ENCODE measurements at regions not wholly inside any gene's neighbourhood (a gene's known extent, or its start where the extent isn't known, plus 50 kb on each side); places are given as distances from the start of the nearest gene placed in this dataset.

GRCh38 chr1:47519971-47520370 lies 82.1 kb downstream of the FOXD2 start:
- TF ChIP-seq HDAC6 (IDR thresholded peaks at IDR 0.05; ENCODE audit: low read depth, low read length) (no peak), POLR2A (IDR thresholded peaks at IDR 0.05; ENCODE audit: control extremely low read depth in 1 of 2, low read depth in 2 of 2, low read length in 2 of 2) (no peak), SP1 (IDR thresholded peaks at IDR 0.05; ENCODE audit: low read depth, low read length) (no peak), ASH2L (IDR thresholded peaks at IDR 0.05; ENCODE audit: low read length) (no peak), SIN3A (conservative IDR thresholded peaks at IDR 0.05 in 1 of 2, IDR thresholded peaks at IDR 0.05 in 1 of 2; ENCODE audit: low read depth in 1 of 2, low read length in 2 of 2) (no peak), EGR1 (IDR thresholded peaks at IDR 0.05; ENCODE audit: borderline replicate concordance, low read depth, low read length) (no peak), RBBP5 (IDR thresholded peaks at IDR 0.05; ENCODE audit: borderline replicate concordance, low read depth, low read length) (no peak), TCF12 (IDR thresholded peaks at IDR 0.05; ENCODE audit: low read depth, low read length) (no peak)
- TF ChIP-seq, protein P1, sequence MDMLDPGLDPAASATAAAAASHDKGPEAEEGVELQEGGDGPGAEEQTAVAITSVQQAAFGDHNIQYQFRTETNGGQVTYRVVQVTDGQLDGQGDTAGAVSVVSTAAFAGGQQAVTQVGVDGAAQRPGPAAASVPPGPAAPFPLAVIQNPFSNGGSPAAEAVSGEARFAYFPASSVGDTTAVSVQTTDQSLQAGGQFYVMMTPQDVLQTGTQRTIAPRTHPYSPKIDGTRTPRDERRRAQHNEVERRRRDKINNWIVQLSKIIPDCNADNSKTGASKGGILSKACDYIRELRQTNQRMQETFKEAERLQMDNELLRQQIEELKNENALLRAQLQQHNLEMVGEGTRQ (IDR thresholded peaks at IDR 0.05; ENCODE audit: low read length) = no peak
- Histone ChIP-seq H3K79me1 (ENCODE audit: low read depth, low read length) (no peaks in the 10 kb centered on the region), H3K4ac (replicated peaks; ENCODE audit: insufficient read length, low read depth, low read length) (no peak overlapping the region), H4K8ac (ENCODE audit: extremely low read depth, insufficient read depth, low read length) (no peak overlapping the region), H4K91ac (replicated peaks; ENCODE audit: insufficient read length, low read length) (peak overlapping the region; percentile 1), H2BK120ac (replicated peaks; ENCODE audit: low read depth, low read length) (no peak overlapping the region), H3K79me2 (ENCODE audit: control insufficient read depth in 1 of 2, insufficient read depth in 2 of 2, low read length in 2 of 2) (no peaks in the 10 kb centered on the region), H2AK5ac (ENCODE audit: low read depth, low read length) (no peak overlapping the region), H3K9ac (replicated peaks in 1 of 4; ENCODE audit: extremely low read depth in 1 of 4, low read depth in 3 of 4, low read length in 3 of 4) (no peak overlapping the region), H3K23me2 (ENCODE audit: low read depth, low read length) (no peaks in the 10 kb centered on the region), H3K9me3 (ENCODE audit: insufficient read depth in 2 of 2, low read depth in 1 of 2, low read length in 1 of 2) (no peaks in the 10 kb centered on the region), H3K27ac (ENCODE audit: low read depth, low read length) (no peak overlapping the region), H2BK20ac (ENCODE audit: low read length) (no peak overlapping the region), H2AFZ (ENCODE audit: low read length) (no peak overlapping the region), H3K23ac (ENCODE audit: insufficient read length) (no peak overlapping the region), H3K4me2 (ENCODE audit: insufficient read depth in 1 of 2, low read depth in 2 of 2, low read length in 2 of 2) (no peak overlapping the region), H2BK15ac (ENCODE audit: low read length) (no peak overlapping the region), H3K36me3 (ENCODE audit: control insufficient read depth in 2 of 4, insufficient read depth in 4 of 4, low read length in 3 of 4) (no peaks in the 10 kb centered on the region), H2BK12ac (ENCODE audit: low read depth, low read length) (no peak overlapping the region), H4K5ac (ENCODE audit: insufficient read length, low read depth, low read length) (no peak overlapping the region), H3K56ac (replicated peaks; ENCODE audit: insufficient read length, low read depth, low read length) (no peak overlapping the region), H3K4me3 (ENCODE audit: extremely low read depth in 1 of 4, insufficient read depth in 2 of 4, low read depth in 3 of 4, low read length in 4 of 4) (no peak overlapping the region), H3K18ac (ENCODE audit: extremely low read depth, low read length) (no peak overlapping the region), H3K14ac (ENCODE audit: insufficient read length) (no peak overlapping the region), H2BK5ac (ENCODE audit: low read depth, low read length) (no peak overlapping the region), H4K20me1 (replicated peaks in 1 of 2; ENCODE audit: control insufficient read depth in 1 of 2, insufficient read depth in 2 of 2, low read length in 2 of 2) (no peaks in the 10 kb centered on the region), H3K27me3 (replicated peaks in 1 of 4; ENCODE audit: control insufficient read depth in 3 of 4, extremely low read depth in 1 of 4, insufficient read depth in 3 of 4, low read length in 3 of 4) (peaks cover 0 to 4% (median 0%) of the 10 kb centered on the region in 4 experiments; a peak in 4 of 7 replicates), H3K4me1 (replicated peaks in 1 of 4; ENCODE audit: control insufficient read depth in 3 of 4, insufficient read depth in 4 of 4, low read length in 3 of 4) (peaks cover 3 to 11% (median 6%) of the 10 kb centered on the region in 4 experiments; a peak in 6 of 7 replicates)
- ChIA-PET POLR2A (ENCODE audit: partially characterized antibody) (no interaction called here), CTCF (ENCODE audit: partially characterized antibody) (interaction anchor here (0.8 to 5.8 kb wide), 18 partner anchors 9 to 266 kb away, joined by 3 to 56 read pairs (median 5); partner anchors contain the start of gene FOXD2)
- no peak for FAIRE-seq
- 90% methylated on average over 3 of the region's 3 CpGs; no CpG with 5 or more reads in 1 of the 2 experiments for WGBS, 2 experiments (ENCODE audit: extremely low coverage in 1 of 2, insufficient coverage in 1 of 2, insufficient read length in 1 of 2, insufficient replicate concordance in 2 of 2, low coverage in 1 of 2, low lambda C conversion rate in 2 of 2, missing lambda C conversion rate in 1 of 2)
- DNase-seq (ENCODE audit: low read depth in 1 of 2, low spot score in 2 of 2) = no peak

Data from H1 (cell line).